Breast epithelium (tissue), 3 donors: ENCODE measurements at regions not wholly inside any gene's neighbourhood (a gene's known extent, or its start where the extent isn't known, plus 50 kb on each side); places are given as distances from the start of the nearest gene placed in this dataset.

Experiments
- CTCF ChIP-seq, 3 donors: fragments of 450-650 bp; IDR thresholded peaks; one replicate each; pipeline ENCODE4 v1.5.1; 2016 to 2017; ENCODE audit warnings: antibody characterized with exemption in 3 of 3, mild to moderate bottlenecking in 3 of 3, moderate library complexity in 3 of 3
- POLR2A ChIP-seq: fragments of 450-650 bp; IDR thresholded peaks from one replicate; pipeline ENCODE4 v1.6.1; 2016; ENCODE audit warnings: antibody characterized with exemption, mild to moderate bottlenecking, moderate library complexity

GRCh38 chr18:68394705-68395104 lies 320.2 kb downstream of the TMX3 start:
- TF ChIP-seq CTCF (IDR thresholded peaks at IDR 0.05) (no peak), POLR2A (no peak)
